Adrenal gland (tissue), 5 donors: ENCODE measurements at regions not wholly inside any gene's neighbourhood (a gene's known extent, or its start where the extent isn't known, plus 50 kb on each side); places are given as distances from the start of the nearest gene placed in this dataset.

Experiments used
- POLR2A ChIP-seq, 2 donors: fragments of 450-650 bp; IDR thresholded peaks; one replicate each; pipeline ENCODE4 v1.6.1; 2017; ENCODE audit warnings: antibody characterized with exemption in 2 of 2, mild to moderate bottlenecking in 2 of 2, moderate library complexity in 1 of 2
- TF ChIP-seq, protein P1 (sequence below), 6 experiments: fragments of 450-650 bp in 4 of 6; fragments of 200-600 bp in 2 of 6; sonication (generic) in 1 of 6; IDR thresholded peaks; 1 replicate in 5 of 6; 2 replicates in 1 of 6; pipeline versions ENCODE4 v1.5.1 to v1.8.0; 2016 to 2021; ENCODE audit warnings: antibody characterized with exemption in 6 of 6, mild to moderate bottlenecking in 2 of 6, moderate library complexity in 1 of 6
- donor health status: DM: no; HTN: no; CAD: no.

DNA sequence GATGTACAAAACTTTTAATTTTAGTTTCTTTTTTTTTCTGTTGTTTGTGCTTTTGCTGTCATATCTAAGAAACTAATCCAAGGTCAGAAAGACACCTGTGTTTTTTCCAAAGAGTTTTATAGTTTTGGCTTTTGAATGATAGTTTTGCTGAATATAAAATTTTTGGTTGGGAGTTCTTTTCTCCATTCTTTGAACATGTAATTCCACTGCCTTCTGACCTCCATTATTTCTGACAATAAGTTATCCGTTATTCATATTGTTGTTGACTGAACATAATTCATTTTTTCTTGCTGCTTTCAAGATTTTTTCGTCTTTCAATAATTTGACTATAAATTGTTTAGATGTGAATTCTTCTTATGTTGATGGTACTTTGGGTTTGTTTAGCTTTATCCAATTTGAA, 82.2 kb upstream of the SLC24A2 start:
- TF ChIP-seq, protein P1, sequence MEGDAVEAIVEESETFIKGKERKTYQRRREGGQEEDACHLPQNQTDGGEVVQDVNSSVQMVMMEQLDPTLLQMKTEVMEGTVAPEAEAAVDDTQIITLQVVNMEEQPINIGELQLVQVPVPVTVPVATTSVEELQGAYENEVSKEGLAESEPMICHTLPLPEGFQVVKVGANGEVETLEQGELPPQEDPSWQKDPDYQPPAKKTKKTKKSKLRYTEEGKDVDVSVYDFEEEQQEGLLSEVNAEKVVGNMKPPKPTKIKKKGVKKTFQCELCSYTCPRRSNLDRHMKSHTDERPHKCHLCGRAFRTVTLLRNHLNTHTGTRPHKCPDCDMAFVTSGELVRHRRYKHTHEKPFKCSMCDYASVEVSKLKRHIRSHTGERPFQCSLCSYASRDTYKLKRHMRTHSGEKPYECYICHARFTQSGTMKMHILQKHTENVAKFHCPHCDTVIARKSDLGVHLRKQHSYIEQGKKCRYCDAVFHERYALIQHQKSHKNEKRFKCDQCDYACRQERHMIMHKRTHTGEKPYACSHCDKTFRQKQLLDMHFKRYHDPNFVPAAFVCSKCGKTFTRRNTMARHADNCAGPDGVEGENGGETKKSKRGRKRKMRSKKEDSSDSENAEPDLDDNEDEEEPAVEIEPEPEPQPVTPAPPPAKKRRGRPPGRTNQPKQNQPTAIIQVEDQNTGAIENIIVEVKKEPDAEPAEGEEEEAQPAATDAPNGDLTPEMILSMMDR (IDR thresholded peaks at IDR 0.05) = no peak
- TF ChIP-seq POLR2A (IDR thresholded peaks at IDR 0.05) = no peak
